ENCODE measurements at regions not wholly inside any gene's neighbourhood (a gene's known extent, or its start where the extent isn't known, plus 50 kb on each side); places are given as distances from the start of the nearest gene placed in this dataset.

DNA sequence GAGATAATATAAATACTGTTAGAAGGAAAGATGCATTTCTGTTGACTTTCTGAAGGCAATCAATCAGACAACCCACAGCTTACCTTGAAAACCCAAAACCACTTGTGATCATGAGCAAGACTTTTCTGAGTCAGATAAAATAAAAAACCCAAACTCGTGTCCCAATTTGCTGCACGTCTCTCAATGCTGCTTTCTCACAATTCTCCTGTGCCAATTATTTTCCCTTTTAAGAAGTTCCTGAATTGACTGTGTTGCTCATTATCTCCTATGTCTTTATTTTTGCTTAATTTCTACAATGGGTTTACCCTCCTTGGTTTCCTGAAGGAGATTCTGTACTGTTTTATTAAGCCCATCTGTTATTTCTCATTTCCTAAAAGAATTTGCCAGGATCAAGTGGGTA lies 1891.9 kb upstream of the PCDH10 start:
- TF ChIP-seq, protein P1, sequence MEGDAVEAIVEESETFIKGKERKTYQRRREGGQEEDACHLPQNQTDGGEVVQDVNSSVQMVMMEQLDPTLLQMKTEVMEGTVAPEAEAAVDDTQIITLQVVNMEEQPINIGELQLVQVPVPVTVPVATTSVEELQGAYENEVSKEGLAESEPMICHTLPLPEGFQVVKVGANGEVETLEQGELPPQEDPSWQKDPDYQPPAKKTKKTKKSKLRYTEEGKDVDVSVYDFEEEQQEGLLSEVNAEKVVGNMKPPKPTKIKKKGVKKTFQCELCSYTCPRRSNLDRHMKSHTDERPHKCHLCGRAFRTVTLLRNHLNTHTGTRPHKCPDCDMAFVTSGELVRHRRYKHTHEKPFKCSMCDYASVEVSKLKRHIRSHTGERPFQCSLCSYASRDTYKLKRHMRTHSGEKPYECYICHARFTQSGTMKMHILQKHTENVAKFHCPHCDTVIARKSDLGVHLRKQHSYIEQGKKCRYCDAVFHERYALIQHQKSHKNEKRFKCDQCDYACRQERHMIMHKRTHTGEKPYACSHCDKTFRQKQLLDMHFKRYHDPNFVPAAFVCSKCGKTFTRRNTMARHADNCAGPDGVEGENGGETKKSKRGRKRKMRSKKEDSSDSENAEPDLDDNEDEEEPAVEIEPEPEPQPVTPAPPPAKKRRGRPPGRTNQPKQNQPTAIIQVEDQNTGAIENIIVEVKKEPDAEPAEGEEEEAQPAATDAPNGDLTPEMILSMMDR (IDR thresholded peaks at IDR 0.05): no peak
- TF ChIP-seq POLR2AphosphoS5 (IDR thresholded peaks at IDR 0.05) (no peak), POLR2A (IDR thresholded peaks at IDR 0.05) (no peak)
- Histone ChIP-seq H3K36me3 (no peaks in the 10 kb centered on the region), H3K9me3 (no peaks in the 10 kb centered on the region), H3K27me3 (replicated peaks; ENCODE audit: insufficient read depth) (no peaks in the 10 kb centered on the region), H3K27ac (no peak overlapping the region), H3K4me3 (no peak overlapping the region), H3K4me1 (replicated peaks) (no peaks in the 10 kb centered on the region)
- 89% methylated on average over 2 of the region's 2 CpGs for WGBS
- intact Hi-C loops (cut with DNase I): no loop called here
- no peak for DNase-seq (ENCODE audit: low spot score)

DNA sequence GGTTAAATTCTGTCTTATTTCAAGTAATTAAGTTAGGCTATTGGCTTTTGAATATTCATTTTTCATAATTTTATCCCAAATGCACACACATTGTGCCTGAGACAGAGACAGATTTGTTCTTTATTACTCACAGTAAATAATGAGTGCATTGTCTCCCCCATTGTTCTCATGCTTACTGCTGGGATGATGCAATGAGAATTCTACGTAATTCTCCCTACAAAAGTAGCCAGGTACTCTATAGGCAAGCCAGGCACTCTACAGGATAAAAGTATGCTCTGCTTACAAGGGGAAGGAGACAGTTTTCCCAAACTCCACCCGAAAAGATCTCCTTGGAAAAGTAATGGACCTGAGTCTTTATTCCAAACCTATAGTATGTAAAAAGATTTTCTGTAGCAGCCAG lies 1890.7 kb upstream of the PCDH10 start:
- Histone ChIP-seq H3K27me3 (replicated peaks; ENCODE audit: insufficient read depth) (no peaks in the 10 kb centered on the region), H3K4me3 (no peak overlapping the region), H3K9me3 (no peaks in the 10 kb centered on the region), H3K4me1 (replicated peaks) (no peaks in the 10 kb centered on the region), H3K27ac (no peak overlapping the region), H3K36me3 (no peaks in the 10 kb centered on the region)
- WGBS: 63% methylated on average over 2 of the region's 2 CpGs
- intact Hi-C loops (cut with DNase I): no loop called here
- no peak for DNase-seq (ENCODE audit: low spot score)
- TF ChIP-seq, protein P1 (IDR thresholded peaks at IDR 0.05): no peak
- no peak for TF ChIP-seq POLR2A (IDR thresholded peaks at IDR 0.05)
- TF ChIP-seq POLR2AphosphoS5 (IDR thresholded peaks at IDR 0.05): no peak

- Histone ChIP-seq H3K27ac (no peak overlapping the region), H3K9me3 (no peaks in the 10 kb centered on the region), H3K36me3 (no peaks in the 10 kb centered on the region), H3K27me3 (replicated peaks; ENCODE audit: insufficient read depth) (no peaks in the 10 kb centered on the region), H3K4me1 (replicated peaks) (no peaks in the 10 kb centered on the region), H3K4me3 (no peak overlapping the region)
- intact Hi-C loops (cut with DNase I): no loop called here
- no peak for DNase-seq (ENCODE audit: low spot score)
- TF ChIP-seq POLR2AphosphoS5 (IDR thresholded peaks at IDR 0.05) (no peak), POLR2A (IDR thresholded peaks at IDR 0.05) (no peak)
- TF ChIP-seq, protein P1 (IDR thresholded peaks at IDR 0.05): no peak
These were observed 1860.7 kb upstream of the PCDH10 start for GRCh38 chr4:131288441-131288840.

GRCh38 chr4:131296192-131296591 lies 1852.9 kb upstream of the PCDH10 start:
- H3K36me3 ChIP-seq: no peaks in the 10 kb centered on the region
- DNase-seq (ENCODE audit: low spot score): no peak
- no peak overlapping the region for H3K27ac ChIP-seq
- no peaks in the 10 kb centered on the region for H3K27me3 ChIP-seq (replicated peaks; ENCODE audit: insufficient read depth)
- no peaks in the 10 kb centered on the region for H3K4me1 ChIP-seq (replicated peaks)
- WGBS: 62% methylated on average over 1 of the region's 1 CpG
- TF ChIP-seq POLR2A (IDR thresholded peaks at IDR 0.05) (no peak), POLR2AphosphoS5 (IDR thresholded peaks at IDR 0.05) (no peak)
- TF ChIP-seq, protein P1 (IDR thresholded peaks at IDR 0.05): no peak
- no peak overlapping the region for H3K4me3 ChIP-seq
- H3K9me3 ChIP-seq: no peaks in the 10 kb centered on the region
- intact Hi-C loops (cut with DNase I): no loop called here

- WGBS: 80% methylated on average over 4 of the region's 4 CpGs
- no peak overlapping the region for H3K27ac ChIP-seq
- no peaks in the 10 kb centered on the region for H3K4me1 ChIP-seq (replicated peaks)
- H3K27me3 ChIP-seq (replicated peaks; ENCODE audit: insufficient read depth): no peaks in the 10 kb centered on the region
- TF ChIP-seq, protein P1 (IDR thresholded peaks at IDR 0.05): no peak
- TF ChIP-seq POLR2AphosphoS5 (IDR thresholded peaks at IDR 0.05): no peak
- H3K36me3 ChIP-seq: no peaks in the 10 kb centered on the region
- intact Hi-C loops (cut with DNase I): no loop called here
- H3K9me3 ChIP-seq: no peaks in the 10 kb centered on the region
- no peak overlapping the region for H3K4me3 ChIP-seq
- no peak for DNase-seq (ENCODE audit: low spot score)
These were observed 1847.0 kb upstream of the PCDH10 start for GRCh38 chr4:131302108-131302507.
